ENCODE measurements at regions not wholly inside any gene's neighbourhood (a gene's known extent, or its start where the extent isn't known, plus 50 kb on each side); places are given as distances from the start of the nearest gene placed in this dataset.

DNA sequence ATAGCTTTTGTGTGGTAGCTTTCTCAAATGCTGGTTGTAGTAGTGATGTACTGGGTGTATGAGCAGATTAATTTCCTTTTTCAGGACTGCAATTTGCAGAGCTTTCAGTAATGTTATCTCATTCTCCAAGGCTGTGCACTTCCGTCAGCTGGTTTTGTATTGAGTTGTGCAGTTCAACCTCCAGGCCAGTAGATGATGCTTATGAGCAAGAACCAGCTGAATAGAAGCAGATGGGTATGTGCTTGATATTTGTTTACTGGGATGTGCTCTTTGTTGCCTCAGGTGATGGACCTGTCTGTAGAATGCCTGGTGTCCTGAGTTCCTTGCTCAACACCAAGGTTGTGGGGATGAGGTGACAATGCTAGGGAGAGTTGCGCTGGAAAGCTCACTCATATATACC, 462.8 kb downstream of the PCDH18 start:
- DNase-seq (ENCODE audit: low read depth in 2 of 2), result no peak

- no peak for DNase-seq (ENCODE audit: low read depth in 2 of 2)
These were observed 464.6 kb downstream of the PCDH18 start for GRCh38 chr4:137067735-137068134.

GRCh38 chr4:137065311-137065710, 467.0 kb downstream of the PCDH18 start:
- DNase-seq (ENCODE audit: low read depth in 2 of 2), result no peak

- no peak for DNase-seq (ENCODE audit: low read depth in 2 of 2)
These were observed 468.3 kb downstream of the PCDH18 start for GRCh38 chr4:137063961-137064360.

- DNase-seq (ENCODE audit: low read depth in 2 of 2), result no peak
These were observed 489.1 kb downstream of the PCDH18 start for GRCh38 chr4:137043184-137043583.

DNA sequence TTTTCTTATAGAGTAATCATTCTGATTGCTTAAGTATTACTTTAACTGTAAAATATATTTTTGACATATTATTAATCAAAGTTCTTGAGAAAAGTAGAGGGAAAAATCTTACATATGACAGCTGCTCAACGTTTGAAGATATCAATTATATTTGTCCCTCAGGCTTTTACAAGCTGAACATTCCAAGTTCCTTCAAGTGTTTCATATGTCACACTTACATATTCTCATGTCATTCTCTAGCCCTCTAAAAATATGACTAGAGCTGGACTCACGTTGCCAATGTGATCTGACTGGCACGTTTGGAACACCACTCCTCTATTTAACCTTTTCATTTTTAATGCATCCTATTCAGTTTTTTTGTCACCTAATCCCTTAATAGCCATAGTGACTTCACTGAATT, 492.9 kb downstream of the PCDH18 start:
- DNase-seq (ENCODE audit: low read depth in 2 of 2), result no peak

DNA sequence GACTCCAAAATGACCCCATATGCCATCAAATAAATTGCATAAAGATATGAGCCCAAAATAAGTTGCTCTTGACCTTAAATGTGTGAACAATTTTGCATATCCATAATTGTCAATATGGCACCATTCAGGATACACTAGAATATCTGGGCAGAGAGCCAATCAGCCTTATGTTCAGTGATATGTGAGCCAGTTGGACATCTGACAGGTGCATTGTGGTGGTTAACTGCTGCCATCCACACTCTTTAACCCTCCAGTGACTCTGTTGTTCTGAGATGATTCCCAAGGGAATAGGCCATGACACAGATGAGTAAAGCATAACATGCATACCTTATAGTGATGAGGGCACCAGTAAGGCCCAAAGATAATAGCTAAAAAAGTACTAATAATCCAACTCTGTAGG, 500.1 kb downstream of the PCDH18 start:
- no peak for DNase-seq (ENCODE audit: low read depth in 2 of 2)

GRCh38 chr4:137029026-137029425, 503.3 kb downstream of the PCDH18 start:
- no peak for DNase-seq (ENCODE audit: low read depth in 2 of 2)

GRCh38 chr4:137025484-137026059, 506.7 kb downstream of the PCDH18 start:
- DNase-seq (ENCODE audit: low read depth in 2 of 2), result no peak

GRCh38 chr4:137015426-137016409, 516.6 kb downstream of the PCDH18 start:
- DNase-seq (ENCODE audit: low read depth in 2 of 2), result no peak

DNA sequence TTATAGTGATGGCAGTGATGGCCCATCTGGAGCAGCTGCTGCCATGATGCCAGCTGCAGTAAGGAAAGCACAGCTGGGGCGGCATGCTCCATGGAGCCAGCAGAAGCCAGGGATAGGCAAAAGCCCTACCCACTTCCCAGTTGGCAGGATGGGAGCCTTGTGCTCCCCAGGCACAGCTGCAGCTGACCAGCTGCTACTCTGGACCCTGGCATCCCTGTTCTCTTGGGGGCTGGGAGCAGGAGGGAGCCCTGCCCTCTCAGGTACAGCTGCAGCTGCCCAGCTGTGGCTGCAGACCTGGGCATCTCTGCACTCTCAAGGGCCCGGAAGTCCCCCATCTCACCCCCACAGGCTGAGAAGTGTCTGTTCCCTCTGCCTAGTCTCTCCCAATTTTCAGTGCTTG, 531.9 kb downstream of the PCDH18 start:
- no peak for DNase-seq (ENCODE audit: low read depth in 2 of 2)

DNA sequence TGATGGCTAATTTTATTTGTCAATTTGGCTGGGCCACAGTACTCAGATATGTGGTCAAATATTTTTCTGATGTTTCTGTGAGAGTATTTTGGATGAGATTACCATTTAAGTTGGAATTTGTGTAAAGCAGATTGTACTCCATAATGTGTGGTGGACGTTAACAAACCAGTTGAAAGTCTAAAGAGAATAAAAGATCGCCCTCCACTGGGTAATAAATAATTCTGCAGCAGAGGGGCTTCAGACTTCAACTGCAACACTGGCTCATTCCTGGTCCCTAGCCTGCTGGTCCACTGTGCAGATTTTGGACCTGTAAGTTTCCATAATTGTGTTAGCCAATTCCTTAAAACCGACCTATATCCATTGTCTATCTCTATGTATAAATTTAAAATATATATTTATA, 540.3 kb downstream of the PCDH18 start:
- no peak for DNase-seq (ENCODE audit: low read depth in 2 of 2)

DNA sequence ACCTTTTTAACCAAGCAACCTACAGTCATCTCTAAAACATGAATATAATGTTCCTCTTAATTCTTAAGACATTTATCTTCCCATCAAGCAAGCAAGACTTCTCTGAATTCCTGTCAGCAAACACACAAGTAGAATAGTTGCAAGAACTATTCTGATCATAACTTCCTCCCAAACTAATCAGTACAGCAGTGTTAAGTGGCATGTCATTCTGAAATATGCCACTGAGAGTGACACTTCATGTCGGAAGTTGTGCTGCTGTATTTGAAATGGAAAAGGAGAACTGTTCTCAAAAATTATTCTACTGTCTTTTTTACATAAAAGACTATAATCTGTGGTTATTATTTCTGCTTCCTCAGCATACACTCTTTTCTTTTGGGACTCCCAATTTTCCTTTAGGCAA, 546.6 kb downstream of the PCDH18 start:
- no peak for DNase-seq (ENCODE audit: low read depth in 2 of 2)

DNA sequence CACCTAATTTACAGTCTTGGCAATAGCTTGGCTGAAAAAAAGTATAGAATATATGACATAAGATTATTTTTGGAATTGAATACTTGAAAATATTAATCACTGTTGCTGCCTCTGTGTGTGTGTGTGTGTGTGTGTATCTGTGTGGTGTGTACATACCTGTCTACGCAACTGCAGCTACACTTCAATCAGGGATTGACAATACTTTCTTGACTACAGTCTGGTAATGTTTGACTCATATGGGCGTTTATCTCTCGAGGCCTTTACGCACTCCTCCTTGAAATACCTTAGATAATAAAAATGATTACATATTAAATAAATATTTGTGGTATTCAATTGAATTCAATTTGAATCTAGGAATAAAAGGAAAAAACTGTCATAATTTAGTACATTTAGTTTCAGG, 565.2 kb downstream of the PCDH18 start:
- no peak for DNase-seq (ENCODE audit: low read depth in 2 of 2)

DNA sequence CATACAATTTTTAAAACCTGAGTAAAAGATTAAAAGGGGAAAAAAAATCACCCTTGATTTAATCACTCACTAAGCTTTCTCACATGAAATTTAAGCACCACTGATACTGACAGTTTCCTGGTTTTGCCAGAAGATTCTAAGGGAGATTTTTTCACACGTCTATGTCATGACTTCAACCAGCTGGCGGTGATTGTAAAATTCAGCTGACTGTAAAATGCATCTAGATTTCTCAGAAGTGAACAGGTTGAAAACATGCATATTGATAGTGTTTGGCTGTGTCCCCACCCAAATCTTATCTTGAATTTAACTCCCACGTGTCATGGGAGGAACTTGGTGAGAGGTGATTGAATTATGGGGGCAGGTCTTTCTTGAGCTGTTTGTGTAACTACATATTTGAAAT, 566.8 kb downstream of the PCDH18 start:
- no peak for DNase-seq (ENCODE audit: low read depth in 2 of 2)

- no peak for DNase-seq (ENCODE audit: low read depth in 2 of 2)
These were observed 569.4 kb downstream of the PCDH18 start for GRCh38 chr4:136962868-136963267.

DNA sequence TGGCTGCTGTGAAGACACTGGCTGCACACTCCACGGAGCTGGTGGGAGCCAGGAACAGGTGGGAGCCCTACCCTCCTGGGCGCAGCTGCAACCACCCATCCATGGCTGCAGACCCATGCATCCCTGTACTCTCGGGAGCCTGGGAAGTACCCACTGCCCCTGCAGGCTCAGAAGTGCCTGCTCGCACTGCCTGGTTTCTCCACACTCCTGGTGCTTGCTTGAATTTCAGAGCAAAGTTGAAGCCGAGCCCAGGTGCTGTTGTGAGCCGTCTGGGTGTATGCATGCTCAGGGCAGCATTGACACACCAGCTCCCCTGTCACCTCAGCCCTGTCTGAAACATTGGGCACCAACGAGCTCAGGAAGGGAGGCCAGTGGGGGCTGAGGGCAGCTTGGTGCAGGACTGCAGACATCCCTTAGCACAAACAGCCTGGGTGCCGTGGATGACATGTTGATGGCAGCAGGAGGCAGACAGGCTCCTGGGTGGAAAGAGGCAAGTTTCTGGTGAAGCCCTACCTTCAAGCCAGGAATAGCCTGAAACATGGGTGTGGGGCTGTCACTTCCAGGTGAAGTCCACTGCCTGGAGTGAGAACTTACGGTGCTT, 585.9 kb downstream of the PCDH18 start:
- no peak for DNase-seq (ENCODE audit: low read depth in 2 of 2)

DNA sequence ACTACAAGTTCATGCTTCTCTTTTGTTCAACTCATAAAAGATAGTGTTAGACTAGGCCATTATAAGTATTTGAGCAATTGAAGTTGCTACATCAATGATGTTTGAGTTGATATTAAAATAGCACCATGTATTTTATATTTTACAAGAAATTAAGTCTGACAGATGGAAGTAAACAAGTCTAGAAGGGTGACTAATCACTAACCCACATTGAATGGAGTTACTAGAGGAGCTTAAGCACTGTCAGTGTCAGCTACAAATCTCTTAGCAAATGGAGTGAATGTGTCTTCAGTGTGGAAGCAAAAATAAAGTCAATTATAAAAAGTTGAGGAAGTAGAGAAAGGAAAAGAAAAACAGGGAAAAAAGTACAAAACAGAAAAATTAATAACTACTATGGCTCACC, 592.5 kb downstream of the PCDH18 start:
- DNase-seq (ENCODE audit: low read depth in 2 of 2), result no peak

DNA sequence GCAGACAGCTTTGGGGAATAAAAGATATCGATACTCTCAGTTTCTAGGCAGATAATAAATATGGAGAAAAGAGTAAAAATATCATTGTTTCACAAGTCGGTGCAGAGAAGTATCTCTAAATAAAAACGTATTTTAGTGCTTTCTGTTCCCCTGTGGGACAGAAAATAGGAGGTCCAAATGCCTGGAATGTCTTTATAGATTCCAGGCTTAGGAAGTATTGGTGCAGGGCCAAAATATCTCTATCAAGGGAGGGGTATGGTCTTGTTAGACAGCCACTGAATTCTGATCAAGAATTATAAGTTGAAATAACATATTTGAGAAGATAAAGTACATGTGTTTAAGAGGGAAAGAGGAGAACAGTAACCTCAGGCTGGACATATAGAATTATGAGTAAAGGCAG, 596.4 kb downstream of the PCDH18 start:
- DNase-seq (ENCODE audit: low read depth in 2 of 2), result no peak

GRCh38 chr4:136935305-136935704, 597.0 kb downstream of the PCDH18 start:
- DNase-seq (ENCODE audit: low read depth in 2 of 2), result no peak

DNA sequence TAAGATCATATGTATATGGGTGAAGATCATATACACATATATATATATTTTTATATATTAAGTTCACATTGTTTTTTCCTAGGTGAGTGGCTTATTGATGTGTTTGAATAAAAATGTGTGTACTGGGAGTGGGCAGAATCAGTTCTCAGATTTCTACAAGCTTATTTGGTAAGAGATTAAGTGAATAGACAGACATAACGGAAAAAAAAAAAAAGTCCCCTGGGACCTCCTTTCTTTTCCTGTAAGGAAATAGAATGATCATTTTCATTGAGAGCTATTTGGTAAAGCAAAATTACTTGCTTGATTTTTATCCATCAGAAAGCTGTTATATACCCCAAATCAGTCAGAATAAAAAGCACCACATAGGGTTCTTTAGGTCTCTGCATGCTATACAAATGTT, 597.7 kb downstream of the PCDH18 start:
- DNase-seq (ENCODE audit: low read depth in 2 of 2), result no peak

DNA sequence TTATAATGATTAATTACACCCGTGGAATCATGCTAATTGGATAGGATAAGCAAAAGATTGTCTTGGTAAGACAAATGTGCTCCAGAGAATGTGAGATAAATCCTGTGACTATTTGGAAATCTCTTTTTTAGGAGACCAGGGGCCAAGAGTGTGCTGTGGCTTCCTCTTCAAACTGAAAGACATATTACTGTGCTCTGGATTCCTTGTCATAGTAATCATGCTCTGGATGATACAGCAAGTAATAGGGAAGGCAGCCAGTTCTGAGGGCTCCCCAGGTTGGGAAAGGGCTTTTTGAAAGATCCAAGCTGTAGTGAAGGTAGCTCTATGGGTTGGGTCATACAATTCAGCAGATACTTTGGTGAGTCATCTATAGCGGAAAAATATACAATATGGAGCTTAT, 600.5 kb downstream of the PCDH18 start:
- no peak for DNase-seq (ENCODE audit: low read depth in 2 of 2)

DNA sequence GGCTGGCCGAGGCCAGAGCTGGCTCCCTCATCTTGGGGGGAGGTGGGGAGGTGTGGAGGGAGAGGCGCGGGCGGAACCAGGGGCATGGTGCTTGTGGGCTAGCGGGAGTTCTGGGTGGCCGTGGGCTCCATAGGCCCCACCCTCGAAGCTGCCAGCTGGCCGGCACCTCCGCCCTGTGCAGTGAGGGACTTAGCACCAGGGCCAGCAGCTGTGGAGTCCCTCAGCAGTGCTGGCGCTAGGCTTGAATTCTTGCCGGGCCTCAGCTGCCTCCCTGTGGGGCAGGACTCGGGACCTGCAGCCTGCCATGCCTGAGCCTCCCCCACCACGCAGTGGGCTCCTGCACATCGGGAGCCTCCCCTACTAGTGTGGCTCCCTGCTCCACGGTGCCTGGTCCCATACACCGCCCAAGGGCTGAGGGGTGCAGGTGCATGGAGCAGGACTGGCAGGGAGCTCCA, 603.3 kb downstream of the PCDH18 start:
- DNase-seq (ENCODE audit: low read depth in 2 of 2), result no peak

Data from stimulated activated CD4-positive, alpha-beta T cell treated with anti-CD3 and anti-CD28 coated beads, Interleukin-15, amount 100 ng/mL, for 48 hours (primary cell).